Neural cell (in vitro differentiated cells): ENCODE measurements at regions not wholly inside any gene's neighbourhood (a gene's known extent, or its start where the extent isn't known, plus 50 kb on each side); places are given as distances from the start of the nearest gene placed in this dataset.

Experiments used
- H2AFZ ChIP-seq: fragments of 200-600, 300-800 bp; sonication (generic), shearing (Covaris generic); 2 replicates; pipeline ENCODE4 v1.6.0; 2014; ENCODE audit warnings: low read depth, mild to moderate bottlenecking, antibody characterized with exemption, low read length, moderate library complexity
- H3F3A ChIP-seq: fragments of 200-600 bp; shearing (Covaris generic); 2 replicates; pipeline ENCODE4 v1.6.1; 2016; ENCODE audit warnings: mild to moderate bottlenecking, moderate library complexity, mixed read lengths, antibody characterized with exemption, low read length; ENCODE audit not compliant: insufficient read depth, poor library complexity, severe bottlenecking
- H3K27ac ChIP-seq: fragments of 200-600, 300-800 bp; sonication (generic), shearing (Covaris generic); 2 replicates; pipeline ENCODE4 v1.5.1; 2014; ENCODE audit warnings: mild to moderate bottlenecking, low read length, moderate library complexity
- H3K27me3 ChIP-seq: fragments of 300-800, 200-600 bp; sonication (generic), shearing (Covaris generic); 2 replicates; pipeline ENCODE4 v1.6.0; 2014; ENCODE audit warnings: mild to moderate bottlenecking, low read depth, low read length, moderate library complexity; ENCODE audit not compliant: insufficient read depth
- H3K36me3 ChIP-seq: fragments of 300-800, 200-600 bp; sonication (generic), shearing (Covaris generic); 2 replicates; pipeline ENCODE4 v1.5.1; 2014; ENCODE audit warnings: mild to moderate bottlenecking, antibody characterized with exemption, low read length, moderate library complexity; ENCODE audit not compliant: insufficient read depth
- H3K4me2 ChIP-seq: fragments of 300-800, 200-600 bp; sonication (generic), shearing (Covaris generic); 2 replicates; pipeline ENCODE4 v1.6.0; 2014; ENCODE audit warnings: mild to moderate bottlenecking, low read length
- H3K4me3 ChIP-seq: fragments of 300-800, 200-600 bp; sonication (generic), shearing (Covaris generic); 2 replicates; pipeline ENCODE4 v1.5.1; 2014; ENCODE audit warnings: mild to moderate bottlenecking, low read length, moderate library complexity
- H3K79me2 ChIP-seq: fragments of 200-600 bp; shearing (Covaris generic); replicated peaks from 2 replicates; pipeline ENCODE4 v1.6.0; 2014; ENCODE audit warnings: mild to moderate bottlenecking, low read length, moderate library complexity; ENCODE audit not compliant: insufficient read depth
- H3K9ac ChIP-seq: fragments of 300-800, 200-600 bp; sonication (generic), shearing (Covaris generic); 2 replicates; pipeline ENCODE4 v1.6.1; 2016; ENCODE audit warnings: mild to moderate bottlenecking, low read length, mixed read lengths
- H3K9me2 ChIP-seq: fragments of 200-600 bp; shearing (Covaris generic); 2 replicates; pipeline ENCODE4 v1.6.1; 2016; ENCODE audit warnings: mild to moderate bottlenecking, low read length, mixed read lengths; ENCODE audit not compliant: insufficient read depth
- H3K9me3 ChIP-seq: fragments of 200-600, 300-800 bp; sonication (generic), shearing (Covaris generic); 2 replicates; pipeline ENCODE4 v1.6.1; 2016; ENCODE audit warnings: mild to moderate bottlenecking, mixed run types, low read length, moderate library complexity, mixed read lengths
- H4K20me1 ChIP-seq: fragments of 200-600 bp; shearing (Covaris generic); 2 replicates; pipeline ENCODE4 v1.6.1; 2016; ENCODE audit warnings: mild to moderate bottlenecking, mixed run types; ENCODE audit not compliant: insufficient read depth
- CTCF ChIP-seq: fragments of 450-650 bp; IDR thresholded peaks from 2 replicates; pipeline ENCODE4 v1.5.1; 2014; ENCODE audit warnings: antibody characterized with exemption, mild to moderate bottlenecking, moderate library complexity; ENCODE audit not compliant: poor library complexity, severe bottlenecking
- EP300 ChIP-seq: fragments of 450-650 bp; conservative IDR thresholded peaks from 2 replicates; pipeline ENCODE4 v1.6.1; 2014; ENCODE audit warnings: antibody characterized with exemption, mild to moderate bottlenecking, moderate library complexity; ENCODE audit not compliant: poor library complexity, severe bottlenecking
- EZH2 ChIP-seq: fragments of 200-600, 300-800 bp; shearing (Covaris generic), sonication (generic); IDR thresholded peaks from 2 replicates; pipeline ENCODE4 v1.6.1; 2014; ENCODE audit warnings: antibody characterized with exemption, low read length, borderline replicate concordance, mild to moderate bottlenecking; ENCODE audit not compliant: insufficient read depth, poor library complexity, severe bottlenecking
- MXI1 ChIP-seq: fragments of 450-650 bp; conservative IDR thresholded peaks from 2 replicates; pipeline ENCODE4 v1.6.1; 2014; ENCODE audit warnings: antibody characterized with exemption, mild to moderate bottlenecking; ENCODE audit not compliant: poor library complexity, severe bottlenecking
- POLR2AphosphoS5 ChIP-seq: IDR thresholded peaks from 2 replicates; pipeline ENCODE4 v1.6.1; 2012
- RAD21 ChIP-seq: fragments of 450-650 bp; conservative IDR thresholded peaks from 2 replicates; pipeline ENCODE4 v1.6.1; 2014; ENCODE audit warnings: antibody characterized with exemption, mild to moderate bottlenecking, moderate library complexity
- REST ChIP-seq: IDR thresholded peaks from 2 replicates; pipeline ENCODE4 v1.6.1; 2012; ENCODE audit warnings: borderline replicate concordance
- SMC3 ChIP-seq: fragments of 450-650 bp; conservative IDR thresholded peaks from 2 replicates; pipeline ENCODE4 v1.6.1; 2014; ENCODE audit warnings: antibody characterized with exemption, mild to moderate bottlenecking, moderate library complexity; ENCODE audit not compliant: poor library complexity
- TAF1 ChIP-seq: IDR thresholded peaks from 2 replicates; pipeline ENCODE4 v1.6.1; 2012; ENCODE audit warnings: low read depth

GRCh38 chr13:68667863-68668262 lies 1437.7 kb upstream of the PCDH9 start:
- Histone ChIP-seq H3K9ac (no peak overlapping the region), H3K27me3 (no peaks in the 10 kb centered on the region), H3K79me2 (no peaks in the 10 kb centered on the region), H2AFZ (no peak overlapping the region), H3K9me2 (no peaks in the 10 kb centered on the region), H3K27ac (no peak overlapping the region), H3K9me3 (no peaks in the 10 kb centered on the region), H3K4me2 (no peak overlapping the region), H3K4me3 (no peak overlapping the region), H4K20me1 (no peaks in the 10 kb centered on the region), H3F3A (no peaks in the 10 kb centered on the region), H3K36me3 (no peaks in the 10 kb centered on the region)
- TF ChIP-seq POLR2AphosphoS5: no peak
- TF ChIP-seq EZH2: no peak
- TF ChIP-seq EP300: no peak
- no peak for TF ChIP-seq CTCF
- no peak for TF ChIP-seq SMC3
- no peak for TF ChIP-seq REST
- TF ChIP-seq RAD21: no peak
- TF ChIP-seq MXI1: no peak
- no peak for TF ChIP-seq TAF1

- Histone ChIP-seq H3K79me2 (no peaks in the 10 kb centered on the region), H3F3A (no peaks in the 10 kb centered on the region), H3K9ac (no peak overlapping the region), H3K4me3 (no peak overlapping the region), H2AFZ (no peak overlapping the region), H3K36me3 (no peaks in the 10 kb centered on the region), H3K27ac (no peak overlapping the region), H3K9me2 (no peaks in the 10 kb centered on the region), H3K9me3 (no peaks in the 10 kb centered on the region), H3K4me2 (no peak overlapping the region), H3K27me3 (no peaks in the 10 kb centered on the region), H4K20me1 (no peaks in the 10 kb centered on the region)
- TF ChIP-seq SMC3: no peak
- no peak for TF ChIP-seq RAD21
- TF ChIP-seq EP300: no peak
- TF ChIP-seq REST: no peak
- no peak for TF ChIP-seq TAF1
- TF ChIP-seq POLR2AphosphoS5: no peak
Measured at GRCh38 chr13:68666774-68667397, 1436.8 kb upstream of the PCDH9 start.
